ENCODE measurements at regions not wholly inside any gene's neighbourhood (a gene's known extent, or its start where the extent isn't known, plus 50 kb on each side); places are given as distances from the start of the nearest gene placed in this dataset.

GRCh38 chr21:35226968-35227744, 178.1 kb upstream of the RUNX1 start:
- Histone ChIP-seq H3K79me2 (ENCODE audit: insufficient read depth) (no peaks in the 10 kb centered on the region), H4K20me1 (ENCODE audit: insufficient read depth) (no peaks in the 10 kb centered on the region), H2AFZ (no peak overlapping the region), H3K4me1 (ENCODE audit: insufficient read depth) (peaks cover 15% of the 10 kb centered on the region), H3K36me3 (ENCODE audit: low read depth) (no peaks in the 10 kb centered on the region), H3K4me3 (no peak overlapping the region), H3K4me2 (ENCODE audit: unreplicated experiment) (no peak overlapping the region), H3K27me3 (replicated peaks; ENCODE audit: insufficient read depth) (no peaks in the 10 kb centered on the region), H3F3A (ENCODE audit: insufficient read depth) (peaks cover 4% of the 10 kb centered on the region; the same call in 1 of the 2 replicates), H3K9ac (no peak overlapping the region), H3K27ac (no peak overlapping the region), H3K9me3 (ENCODE audit: low read depth) (no peaks in the 10 kb centered on the region), H3K9me2 (ENCODE audit: insufficient read depth) (no peaks in the 10 kb centered on the region)
- in situ Hi-C loops (cut with MboI), result no loop called here
- WGBS, 2 experiments (ENCODE audit: low coverage in 1 of 2, low lambda C conversion rate in 2 of 2, missing lambda C conversion rate in 2 of 2), result 92 to 93% methylated on average over 13 of the region's 13 CpGs
- TF ChIP-seq EZH2 (IDR thresholded peaks at IDR 0.05; ENCODE audit: insufficient read depth, poor library complexity, severe bottlenecking) (no peak), EZH2phosphoT487 (IDR thresholded peaks at IDR 0.05; ENCODE audit: insufficient read depth, low read depth) (no peak)
- no peak for DNase-seq

GRCh38 chr21:35226328-35226727, 177.2 kb upstream of the RUNX1 start:
- Histone ChIP-seq H2AFZ (no peak overlapping the region; the same call in 1 of the 2 replicates), H3K27me3 (replicated peaks; ENCODE audit: insufficient read depth) (no peaks in the 10 kb centered on the region), H3K9ac (no peak overlapping the region), H3K9me2 (ENCODE audit: insufficient read depth) (no peaks in the 10 kb centered on the region), H3K4me1 (ENCODE audit: insufficient read depth) (peaks cover 12% of the 10 kb centered on the region), H3K36me3 (ENCODE audit: low read depth) (no peaks in the 10 kb centered on the region), H3K79me2 (ENCODE audit: insufficient read depth) (no peaks in the 10 kb centered on the region), H4K20me1 (ENCODE audit: insufficient read depth) (no peaks in the 10 kb centered on the region), H3K4me2 (ENCODE audit: unreplicated experiment) (no peak overlapping the region), H3F3A (ENCODE audit: insufficient read depth) (peaks cover 4% of the 10 kb centered on the region; the same call in 1 of the 2 replicates), H3K27ac (no peak overlapping the region), H3K4me3 (no peak overlapping the region), H3K9me3 (ENCODE audit: low read depth) (no peaks in the 10 kb centered on the region)
- in situ Hi-C loops (cut with MboI), result no loop called here
- WGBS, 2 experiments (ENCODE audit: low coverage in 1 of 2, low lambda C conversion rate in 2 of 2, missing lambda C conversion rate in 2 of 2), result 81 to 85% methylated on average over 6 of the region's 6 CpGs
- peak; percentile 48 for DNase-seq
- TF ChIP-seq EZH2phosphoT487 (IDR thresholded peaks at IDR 0.05; ENCODE audit: insufficient read depth, low read depth), result no peak
- no peak for TF ChIP-seq EZH2 (IDR thresholded peaks at IDR 0.05; ENCODE audit: insufficient read depth, poor library complexity, severe bottlenecking)

GRCh38 chr21:35225573-35225972, 176.5 kb upstream of the RUNX1 start:
- TF ChIP-seq EZH2 (IDR thresholded peaks at IDR 0.05; ENCODE audit: insufficient read depth, poor library complexity, severe bottlenecking) (no peak), EZH2phosphoT487 (IDR thresholded peaks at IDR 0.05; ENCODE audit: insufficient read depth, low read depth) (no peak)
- Histone ChIP-seq H3K4me2 (ENCODE audit: unreplicated experiment) (no peak overlapping the region), H3K27me3 (replicated peaks; ENCODE audit: insufficient read depth) (no peaks in the 10 kb centered on the region), H3K9me3 (ENCODE audit: low read depth) (no peaks in the 10 kb centered on the region), H3K79me2 (ENCODE audit: insufficient read depth) (no peaks in the 10 kb centered on the region), H2AFZ (no peak overlapping the region), H3K4me3 (no peak overlapping the region), H3K9ac (no peak overlapping the region), H4K20me1 (ENCODE audit: insufficient read depth) (no peaks in the 10 kb centered on the region), H3K4me1 (ENCODE audit: insufficient read depth) (peaks cover 19% of the 10 kb centered on the region), H3K9me2 (ENCODE audit: insufficient read depth) (no peaks in the 10 kb centered on the region), H3K36me3 (ENCODE audit: low read depth) (no peaks in the 10 kb centered on the region), H3K27ac (no peak overlapping the region), H3F3A (ENCODE audit: insufficient read depth) (peaks cover 9% of the 10 kb centered on the region; the same call in 1 of the 2 replicates)
- no peak for DNase-seq
- in situ Hi-C loops (cut with MboI), result no loop called here
- 95% methylated on average over 6 of the region's 6 CpGs for WGBS, 2 experiments (ENCODE audit: low coverage in 1 of 2, low lambda C conversion rate in 2 of 2, missing lambda C conversion rate in 2 of 2)

GRCh38 chr21:35223480-35224156, 174.5 kb upstream of the RUNX1 start:
- H3K9me3 ChIP-seq (ENCODE audit: low read depth), result no peaks in the 10 kb centered on the region
- H3K27ac ChIP-seq, result no peak overlapping the region
- no peak overlapping the region for H3K4me3 ChIP-seq
- H3K9me2 ChIP-seq (ENCODE audit: insufficient read depth), result no peaks in the 10 kb centered on the region
- H3K4me2 ChIP-seq (ENCODE audit: unreplicated experiment), result no peak overlapping the region
- no peak overlapping the region for H2AFZ ChIP-seq
- DNase-seq, result no peak
- no peaks in the 10 kb centered on the region for H3K79me2 ChIP-seq (ENCODE audit: insufficient read depth)
- H3K4me1 ChIP-seq (ENCODE audit: insufficient read depth), result peaks cover 39% of the 10 kb centered on the region
- H3K27me3 ChIP-seq (replicated peaks; ENCODE audit: insufficient read depth), result no peaks in the 10 kb centered on the region
- in situ Hi-C loops (cut with MboI), result loop anchor here (25.0 kb wide), 2 partner anchors 336 to 614 kb away; no protein-coding TSS in a partner anchor
- no peak overlapping the region for H3K9ac ChIP-seq
- H3K36me3 ChIP-seq (ENCODE audit: low read depth), result no peaks in the 10 kb centered on the region
- H3F3A ChIP-seq (ENCODE audit: insufficient read depth), result peaks cover 27% of the 10 kb centered on the region
- H4K20me1 ChIP-seq (ENCODE audit: insufficient read depth), result no peaks in the 10 kb centered on the region
- TF ChIP-seq EZH2phosphoT487 (IDR thresholded peaks at IDR 0.05; ENCODE audit: insufficient read depth, low read depth) (no peak), EZH2 (IDR thresholded peaks at IDR 0.05; ENCODE audit: insufficient read depth, poor library complexity, severe bottlenecking) (no peak)
- 90 to 92% methylated on average over 6 of the region's 6 CpGs for WGBS, 2 experiments (ENCODE audit: low coverage in 1 of 2, low lambda C conversion rate in 2 of 2, missing lambda C conversion rate in 2 of 2)
